ENCODE measurements at regions not wholly inside any gene's neighbourhood (a gene's known extent, or its start where the extent isn't known, plus 50 kb on each side); places are given as distances from the start of the nearest gene placed in this dataset.

DNA sequence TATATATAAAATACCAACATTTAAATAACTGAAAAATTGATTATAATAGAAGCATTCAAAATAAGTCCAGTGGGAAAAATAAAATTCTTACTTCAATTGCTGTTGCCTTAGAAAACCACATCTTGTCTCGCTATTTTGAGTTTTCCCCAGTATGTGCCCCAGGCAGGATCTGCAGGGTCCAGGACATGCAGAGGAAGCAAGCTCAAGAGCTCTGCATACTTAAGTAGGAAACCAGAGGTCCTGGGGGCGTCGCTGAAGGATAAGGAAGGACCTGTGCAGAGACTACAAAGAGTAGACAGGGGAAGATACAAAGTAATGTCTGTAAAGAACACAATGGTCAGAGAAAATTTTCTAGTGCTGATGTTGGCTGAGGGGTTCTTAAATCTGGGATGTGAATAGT, 310.5 kb upstream of the EMCN start:
- TF ChIP-seq POLR2A (IDR thresholded peaks at IDR 0.05; ENCODE audit: low read depth, low read length), result no peak
- TF ChIP-seq POLR2AphosphoS5 (IDR thresholded peaks at IDR 0.05; ENCODE audit: low read depth, low read length), result no peak
- TF ChIP-seq TAF1 (IDR thresholded peaks at IDR 0.05; ENCODE audit: borderline replicate concordance, low read depth, low read length), result no peak

All from GM12892 (cell line).